GM21737 (cell line): ENCODE measurements at regions not wholly inside any gene's neighbourhood (a gene's known extent, or its start where the extent isn't known, plus 50 kb on each side); places are given as distances from the start of the nearest gene placed in this dataset.

Experiments used
- ATAC-seq: cut with Tn5 transposase; IDR thresholded peaks from one replicate; pipeline ENCODE4 v1.9.1; 2021; ENCODE audit warnings: mild to moderate bottlenecking, moderate library complexity; ENCODE audit not compliant: unreplicated experiment

- ATAC-seq = no peak
Measured at GRCh38 chr15:31261266-31262142, 65.1 kb upstream of the KLF13 start.

- no peak for ATAC-seq
Measured at GRCh38 chr15:31262143-31262530, 64.5 kb upstream of the KLF13 start.

GRCh38 chr15:31262901-31263671 is 63.5 kb upstream of the KLF13 start:
- no peak for ATAC-seq

- ATAC-seq = no peak
Measured at GRCh38 chr15:31263751-31264558, 62.7 kb upstream of the KLF13 start.

- ATAC-seq = no peak
Measured at GRCh38 chr15:31264559-31265089, 62.0 kb upstream of the KLF13 start.

- ATAC-seq = peak; percentile 4
Measured at GRCh38 chr15:31265090-31265870, 61.4 kb upstream of the KLF13 start.

GRCh38 chr15:31265871-31266711 is 60.5 kb upstream of the KLF13 start:
- ATAC-seq = peak; percentile 43

- peak; percentile 6 for ATAC-seq
Measured at GRCh38 chr15:31266712-31267111, 59.9 kb upstream of the KLF13 start.

GRCh38 chr15:31267161-31268107 is 59.2 kb upstream of the KLF13 start:
- no peak for ATAC-seq

- ATAC-seq = no peak
Measured at GRCh38 chr15:31268108-31268501, 58.5 kb upstream of the KLF13 start.

- no peak for ATAC-seq
Measured at GRCh38 chr15:31268911-31269784, 57.5 kb upstream of the KLF13 start.

- ATAC-seq = no peak
Measured at GRCh38 chr15:31269816-31270575, 56.6 kb upstream of the KLF13 start.

GRCh38 chr15:31270767-31271166 is 55.9 kb upstream of the KLF13 start:
- no peak for ATAC-seq

GRCh38 chr15:31271224-31271635 is 55.4 kb upstream of the KLF13 start:
- ATAC-seq = no peak

GRCh38 chr15:31271711-31272557 is 54.7 kb upstream of the KLF13 start:
- ATAC-seq = no peak
